H1 (cell line): ENCODE measurements at regions not wholly inside any gene's neighbourhood (a gene's known extent, or its start where the extent isn't known, plus 50 kb on each side); places are given as distances from the start of the nearest gene placed in this dataset.

Experiments
- CBX8 ChIP-seq: fragments of 300-800, 300-1000 bp; sonication (generic); IDR thresholded peaks from 2 replicates; pipeline ENCODE4 v1.7.1; 2016; ENCODE audit warnings: low read depth, low read length, borderline replicate concordance
- CTCF ChIP-seq, 3 experiments: IDR thresholded peaks; 1 replicate in 2 of 3; 2 replicates in 1 of 3; pipeline versions ENCODE4 v1.5.1 to v1.6.1; 2011; ENCODE audit warnings: low read length in 3 of 3, mild to moderate bottlenecking in 3 of 3, inconsistent platforms in 2 of 3, low read depth in 1 of 3, moderate library complexity in 1 of 3; ENCODE audit not compliant: insufficient read depth in 1 of 3; ENCODE audit errors: control extremely low read depth in 1 of 3
- EGR1 ChIP-seq: IDR thresholded peaks from 2 replicates; pipeline ENCODE4 v1.6.1; 2011; ENCODE audit warnings: low read depth, low read length, borderline replicate concordance
- HDAC2 ChIP-seq, 2 experiments: fragments of 300-600 bp in 1 of 2; sonication (generic) in 1 of 2; IDR thresholded peaks; 2 replicates each; pipeline ENCODE4 v1.6.1; 2011 to 2012; ENCODE audit warnings: low read depth in 2 of 2, low read length in 2 of 2, mild to moderate bottlenecking in 2 of 2, moderate library complexity in 2 of 2, borderline replicate concordance in 1 of 2, inconsistent platforms in 1 of 2
- KDM5A ChIP-seq: fragments of 200-600 bp; IDR thresholded peaks from 2 replicates; pipeline ENCODE4 v1.7.1; 2012; ENCODE audit warnings: mild to moderate bottlenecking, low read length, inconsistent platforms, mixed read lengths
- POLR2A ChIP-seq, 2 experiments: IDR thresholded peaks; 1 replicate in 1 of 2; 2 replicates in 1 of 2; pipeline ENCODE4 v1.6.1; 2011; ENCODE audit warnings: low read depth in 2 of 2, low read length in 2 of 2, mild to moderate bottlenecking in 2 of 2; ENCODE audit errors: control extremely low read depth in 1 of 2
- TEAD4 ChIP-seq: IDR thresholded peaks from 2 replicates; pipeline ENCODE4 v1.6.1; 2012; ENCODE audit warnings: low read depth, low read length, inconsistent platforms, mixed read lengths

GRCh38 chr1:217059401-217059800 lies 336.2 kb upstream of the ESRRG start:
- TF ChIP-seq KDM5A, result no peak
- peak in 2 of 3 experiments; percentile 12 to 41; a peak in 2 of 4 replicates for TF ChIP-seq CTCF (IDR thresholded peaks at IDR 0.05; ENCODE audit: control extremely low read depth in 1 of 3, insufficient read depth in 1 of 3, low read depth in 1 of 3, low read length in 3 of 3)
- TF ChIP-seq CBX8, result no peak
- TF ChIP-seq POLR2A (IDR thresholded peaks at IDR 0.05; ENCODE audit: control extremely low read depth in 1 of 2, low read depth in 2 of 2, low read length in 2 of 2), result no peak
- no peak for TF ChIP-seq EGR1
- TF ChIP-seq TEAD4, result no peak
- TF ChIP-seq HDAC2 (IDR thresholded peaks at IDR 0.05; ENCODE audit: borderline replicate concordance in 1 of 2, low read depth in 2 of 2, low read length in 2 of 2), result no peak
